Stimulated activated CD4-positive, alpha-beta T cell treated with anti-CD3 and anti-CD28 coated beads, Interleukin-4, amount 100 ng/mL, for 4 hours (primary cell): ENCODE measurements at regions not wholly inside any gene's neighbourhood (a gene's known extent, or its start where the extent isn't known, plus 50 kb on each side); places are given as distances from the start of the nearest gene placed in this dataset.
A peak's percentile ranks its signal among the peaks of the same experiment; 100 is the strongest.
"Not testable (repeated sequence)": the region's sequence is repeated elsewhere in the genome, so short reads cannot be mapped to it uniquely, and the experiment has no call there.

ENCODE experiments used
- DNase-seq, 2 experiments: peaks; one replicate each; pipeline ENCODE4 v3.0.0-alpha.2; 2020

DNA sequence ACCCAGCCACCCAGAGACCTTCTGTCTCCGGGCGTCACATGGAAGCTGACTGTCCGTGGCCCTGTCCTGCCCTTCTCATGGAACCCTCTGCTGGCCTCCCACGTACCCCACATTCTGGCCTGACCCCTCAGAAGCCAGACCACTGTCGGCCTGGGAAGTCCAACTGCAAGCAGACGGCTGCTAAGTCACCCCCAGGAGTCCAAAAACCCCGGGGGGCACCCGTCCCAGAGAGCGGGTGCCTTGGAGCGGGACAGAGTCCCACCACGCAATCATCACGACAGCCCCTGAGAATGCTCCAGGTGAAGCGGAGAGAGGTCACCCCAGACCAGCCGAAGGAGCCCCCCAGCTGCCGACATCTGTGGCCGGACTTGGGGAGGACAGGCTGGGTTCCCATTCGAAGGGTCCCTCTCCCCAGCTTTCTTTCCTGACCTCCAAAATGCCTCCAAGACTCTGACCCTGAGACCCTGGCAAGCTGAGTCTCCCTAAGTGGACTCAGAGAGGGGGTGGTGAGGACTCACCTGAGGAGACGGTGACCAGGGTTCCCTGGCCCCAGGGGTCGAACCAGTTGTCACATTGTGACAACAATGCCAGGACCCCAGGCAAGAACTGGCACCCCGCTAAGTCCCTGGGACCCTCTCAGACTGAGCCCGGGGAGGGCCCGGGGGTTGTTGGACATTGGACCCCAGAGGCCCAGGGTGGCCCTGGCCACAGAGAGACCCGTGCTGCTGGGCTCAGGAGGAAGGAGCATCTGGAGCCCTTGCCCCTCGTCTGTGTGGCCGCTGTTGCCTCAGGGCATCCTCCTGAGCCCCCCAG is 337.1 kb downstream of the TMEM121 start:
- no peak for DNase-seq

DNA sequence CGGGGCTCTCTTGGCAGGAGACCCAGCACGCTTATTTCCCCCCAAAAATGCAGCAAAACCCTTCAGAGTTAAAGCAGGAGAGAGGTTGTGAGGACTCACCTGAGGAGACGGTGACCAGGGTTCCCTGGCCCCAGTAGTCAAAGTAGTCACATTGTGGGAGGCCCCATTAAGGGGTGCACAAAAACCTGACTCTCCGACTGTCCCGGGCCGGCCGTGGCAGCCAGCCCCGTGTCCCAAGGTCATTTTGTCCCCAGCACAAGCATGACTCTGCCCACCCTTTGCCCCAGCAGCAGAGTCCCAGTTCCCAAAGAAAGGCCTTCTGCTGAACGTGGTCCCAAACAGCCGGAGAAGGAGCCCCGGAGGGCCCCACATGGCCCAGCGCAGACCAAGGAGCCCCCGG is 337.7 kb downstream of the TMEM121 start:
- DNase-seq, result no peak

DNA sequence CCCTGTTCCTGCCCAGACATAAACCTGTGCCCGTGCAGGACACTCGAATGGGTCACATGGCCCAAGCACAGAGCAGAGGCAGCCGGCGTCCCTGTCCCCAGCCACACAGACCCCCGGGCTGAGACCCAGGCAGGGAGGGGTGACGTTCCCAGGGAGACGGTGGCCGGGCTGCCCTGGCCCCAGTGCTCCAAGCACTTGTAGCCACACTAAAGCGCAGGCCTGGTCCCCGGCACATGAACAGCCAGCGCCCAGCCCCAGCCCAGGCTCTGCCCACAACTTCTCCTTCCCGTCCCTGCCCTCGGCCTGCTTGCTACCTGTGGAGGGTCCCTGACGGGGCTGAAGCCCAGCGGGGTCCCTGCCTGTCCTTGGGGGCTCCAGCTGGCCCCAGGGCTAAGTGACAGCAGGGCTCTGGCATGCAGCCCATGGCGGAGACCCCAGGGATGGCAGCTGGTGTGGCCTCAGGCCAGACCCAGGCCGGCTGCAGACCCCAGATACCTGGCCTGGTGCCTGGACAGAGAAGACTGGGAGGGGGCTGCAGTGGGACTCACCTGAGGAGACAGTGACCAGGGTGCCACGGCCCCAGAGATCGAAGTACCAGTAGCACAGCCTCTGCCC is 338.4 kb downstream of the TMEM121 start:
- no peak for DNase-seq

DNA sequence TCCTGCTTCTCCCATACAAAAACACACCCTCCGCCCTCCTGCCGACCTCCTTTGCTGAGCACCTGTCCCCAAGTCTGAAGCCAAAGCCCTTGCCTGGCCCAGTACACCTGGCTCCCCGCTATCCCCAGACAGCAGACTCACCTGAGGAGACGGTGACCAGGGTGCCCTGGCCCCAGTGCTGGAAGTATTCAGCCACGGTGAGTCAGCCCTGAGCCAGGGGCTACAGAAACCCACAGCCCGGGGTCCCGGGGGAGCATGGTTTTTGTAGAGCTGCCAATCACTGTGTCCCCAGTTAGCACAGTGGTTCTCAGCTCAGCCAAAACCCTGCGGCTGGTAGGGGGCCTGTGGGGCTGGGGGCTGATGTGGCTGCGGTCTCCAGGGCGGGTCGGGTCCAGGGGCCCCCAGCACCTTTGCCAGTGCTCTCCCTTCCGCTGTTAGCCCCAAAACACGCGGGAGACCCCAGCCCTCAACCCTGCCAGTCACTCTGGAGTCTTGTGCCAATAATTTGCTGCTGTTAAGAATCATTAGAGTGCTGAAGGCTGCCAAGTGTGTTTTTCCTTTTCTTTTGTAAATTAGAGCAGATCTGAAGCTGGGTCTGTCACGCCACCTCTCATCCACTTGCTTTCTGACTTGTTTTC is 339.0 kb downstream of the TMEM121 start:
- no peak for DNase-seq

DNA sequence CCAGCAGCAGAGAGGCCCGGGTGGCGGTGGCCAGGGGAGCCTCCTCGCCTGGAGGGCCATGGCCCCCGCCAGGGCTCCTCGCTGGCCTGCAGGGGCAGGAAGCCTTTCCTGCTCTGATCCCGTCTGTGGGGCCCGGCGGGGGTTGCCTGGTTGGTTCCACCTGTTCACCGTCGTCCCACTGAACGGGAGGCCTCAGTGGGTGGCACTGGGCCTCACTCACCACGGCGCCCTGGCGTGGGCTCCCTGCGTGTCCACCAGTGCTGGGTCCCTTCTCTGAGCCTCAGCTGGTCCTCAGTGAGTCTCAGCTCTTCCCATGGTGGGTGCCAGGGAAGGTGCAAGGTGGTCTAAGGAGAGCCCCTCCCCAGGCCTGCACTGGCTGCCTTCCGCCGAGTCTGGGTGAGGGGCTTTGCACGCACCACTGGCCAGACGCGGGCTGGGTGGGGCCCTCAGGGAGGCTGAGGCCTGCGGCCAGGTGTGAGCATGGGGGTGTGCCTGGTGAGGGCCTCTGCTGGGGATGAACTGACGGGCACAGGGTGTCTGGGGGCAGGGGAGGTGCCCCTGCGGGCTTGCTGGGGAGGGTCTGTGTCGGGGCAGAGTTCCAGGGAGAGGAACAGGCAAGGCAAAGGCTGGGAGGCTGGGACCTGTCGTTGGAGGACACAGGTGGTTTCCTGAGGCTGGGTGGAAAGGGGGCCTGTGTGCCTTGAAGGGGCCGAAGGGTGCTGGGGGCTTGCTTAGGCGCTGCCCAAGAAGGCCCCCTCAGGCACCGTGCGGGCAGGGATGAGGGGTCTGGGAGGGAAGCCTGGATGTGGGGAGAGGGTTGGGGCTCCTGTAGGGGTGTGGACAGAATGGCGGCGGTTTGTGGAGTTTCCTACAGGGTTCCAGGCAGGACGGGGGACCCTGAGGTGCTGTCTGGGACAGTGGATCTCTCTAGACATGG is 339.8 kb downstream of the TMEM121 start:
- DNase-seq, result no peak

DNA sequence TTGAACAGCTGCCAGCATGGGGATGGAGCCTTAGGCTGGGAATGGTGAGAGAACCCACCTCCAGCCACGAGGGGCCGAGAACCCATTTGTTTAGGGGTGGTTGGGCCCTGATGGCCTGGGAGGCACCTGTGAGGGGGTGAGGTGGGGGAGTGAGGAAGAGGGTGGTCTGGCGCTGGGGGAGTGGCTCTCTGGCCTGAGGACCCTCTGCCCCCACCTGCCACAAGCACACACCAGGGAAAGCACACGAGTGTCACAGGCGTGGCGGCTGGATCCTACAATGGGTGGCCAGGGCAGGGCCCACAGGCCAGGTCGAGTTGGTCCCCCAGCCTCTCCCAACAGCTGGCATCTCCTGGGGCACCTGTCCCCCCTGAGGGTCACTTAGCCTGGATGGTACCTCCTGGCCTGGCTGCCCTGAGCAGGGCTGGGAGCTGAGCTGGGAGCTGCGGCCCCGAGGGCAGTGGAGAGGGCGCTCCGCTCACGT is 340.5 kb downstream of the TMEM121 start:
- no peak for DNase-seq

DNA sequence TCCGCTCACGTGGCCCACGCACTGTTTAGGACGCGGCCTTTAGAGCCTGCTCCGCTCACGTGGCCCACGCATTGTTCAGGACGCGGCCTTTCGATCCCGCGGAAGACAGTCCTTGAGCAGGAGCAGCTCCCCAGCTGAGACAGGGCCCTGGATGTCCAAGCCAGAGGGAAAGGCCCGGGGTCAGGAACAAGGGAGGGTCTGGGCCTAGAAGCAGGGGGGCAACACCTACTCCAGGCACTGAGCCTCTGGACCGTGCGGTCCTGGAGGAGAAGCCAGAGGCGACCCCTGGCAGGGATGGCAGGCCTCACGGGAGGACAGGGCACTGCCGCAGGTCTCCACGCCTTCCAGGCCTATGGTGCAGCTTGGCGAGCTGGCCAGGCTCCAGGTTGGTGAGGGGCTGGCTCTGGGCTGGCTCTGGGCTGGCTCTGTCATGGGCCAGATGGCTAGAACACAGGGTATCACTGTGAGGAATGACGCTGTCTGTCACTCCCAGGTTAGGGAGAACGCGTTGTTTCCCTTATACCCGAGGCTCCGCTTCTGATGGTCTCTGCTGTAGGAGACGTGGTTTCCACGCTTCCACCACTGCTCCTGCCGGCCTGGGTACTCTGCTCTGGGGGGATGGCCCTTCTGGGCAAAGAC is 341.7 kb downstream of the TMEM121 start:
- no peak for DNase-seq

DNA sequence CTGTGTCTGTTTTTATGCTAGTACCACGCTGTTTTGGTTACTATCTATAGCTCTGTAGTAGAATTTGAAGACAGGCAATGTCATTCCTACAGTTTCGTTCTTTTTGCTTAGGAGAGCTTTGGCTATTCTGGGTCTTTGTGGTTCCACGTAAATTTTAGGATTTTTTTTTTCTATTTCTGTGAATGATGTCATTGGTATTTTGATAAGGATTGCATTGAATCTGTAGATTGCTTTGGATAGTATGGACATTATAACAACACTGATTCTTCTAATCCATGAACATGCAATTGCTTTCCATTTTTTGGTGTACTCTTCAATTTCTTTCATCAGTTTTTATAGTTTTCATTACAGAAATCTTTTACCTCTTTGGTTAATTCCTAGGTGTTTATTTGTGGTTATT is 345.2 kb downstream of the TMEM121 start:
- DNase-seq, result no peak

DNA sequence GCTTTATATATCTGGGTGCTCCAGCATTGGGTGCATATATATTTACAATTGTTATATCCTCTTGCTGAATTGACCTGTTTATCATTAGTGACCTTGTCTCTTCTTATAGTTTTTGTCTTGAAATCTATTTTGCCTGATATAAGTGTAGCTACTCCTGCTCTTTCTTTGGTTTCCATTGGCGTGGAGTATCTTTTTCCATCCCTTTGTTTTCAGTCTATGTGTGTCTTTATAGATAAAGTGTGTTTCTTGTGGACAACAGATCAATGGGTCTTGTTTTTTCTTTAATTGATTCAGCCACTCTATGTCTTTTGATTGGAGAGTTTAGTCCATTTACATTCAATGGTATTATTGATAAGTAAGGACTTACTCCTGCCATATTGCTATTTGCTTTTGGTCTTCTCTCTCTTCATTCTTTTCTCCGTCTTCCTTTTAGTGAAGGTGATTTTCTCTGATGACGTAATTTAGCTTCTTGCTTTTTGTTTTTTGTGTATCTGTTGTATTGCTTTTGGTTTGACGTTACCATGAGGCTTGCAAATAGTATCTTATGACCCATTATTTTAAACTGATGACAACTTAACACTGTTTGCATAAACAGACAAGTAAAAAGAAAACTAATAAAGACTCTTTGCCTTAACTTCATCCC is 347.6 kb downstream of the TMEM121 start:
- DNase-seq, result no peak

DNA sequence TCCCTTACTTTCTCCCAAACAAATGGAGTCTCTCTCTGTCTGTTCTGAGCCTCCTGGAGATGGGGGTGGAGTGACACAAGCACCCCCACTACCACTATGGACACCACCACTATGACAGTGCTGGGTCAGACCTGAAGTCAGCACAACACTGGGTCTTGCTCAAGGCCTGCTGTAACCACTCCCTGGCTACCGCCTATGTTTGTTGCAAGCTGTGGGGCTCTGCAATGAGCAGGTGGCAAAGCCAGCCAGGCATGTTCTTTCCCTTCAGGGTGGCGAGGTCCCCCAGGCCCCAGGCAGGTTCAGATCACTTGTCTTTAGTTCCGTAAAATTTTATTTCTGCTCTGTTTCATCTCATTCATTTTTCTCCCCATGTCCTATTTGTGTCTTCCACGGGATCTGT is 349.8 kb downstream of the TMEM121 start:
- peak in 1 of 2 experiments; percentile 0 for DNase-seq

DNA sequence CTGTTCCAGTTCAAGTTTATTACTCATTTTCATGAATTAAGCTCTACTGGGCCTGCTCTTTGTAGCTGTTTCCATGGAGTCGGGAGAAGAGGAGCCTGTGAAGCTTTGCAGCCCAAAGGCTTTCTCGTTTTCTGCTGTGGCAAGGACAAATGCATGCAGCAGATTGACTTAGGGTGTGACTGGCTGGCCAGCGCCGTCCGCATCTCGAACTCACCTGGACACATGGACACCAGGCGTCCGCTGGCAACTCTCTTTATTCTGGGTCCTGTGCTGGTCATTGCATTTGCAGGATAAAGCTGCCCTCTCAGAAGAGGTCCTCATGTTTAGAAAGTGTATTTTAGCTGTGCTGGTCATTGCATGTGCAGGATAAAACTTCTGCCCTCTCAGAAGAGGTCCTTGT is 350.4 kb downstream of the TMEM121 start:
- DNase-seq, result no peak

DNA sequence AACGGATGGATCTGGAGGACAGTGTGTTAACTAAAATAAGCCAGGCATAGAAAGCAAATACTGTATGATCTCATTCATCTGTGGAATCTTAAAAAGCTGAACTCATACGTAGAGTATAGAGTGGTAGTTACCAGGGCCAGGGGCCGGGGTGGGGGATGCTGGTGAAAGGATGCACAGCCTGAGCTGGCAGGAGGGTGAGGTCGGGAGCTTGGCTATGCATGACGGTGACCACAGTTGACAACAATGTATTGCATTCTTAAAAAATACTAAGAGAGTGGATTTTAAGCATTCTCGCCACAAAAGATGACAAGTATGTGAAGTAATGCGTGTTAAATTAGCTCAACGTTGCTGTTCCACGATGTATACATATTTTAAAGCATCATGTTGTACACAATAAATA is 351.3 kb downstream of the TMEM121 start:
- DNase-seq, result no peak

DNA sequence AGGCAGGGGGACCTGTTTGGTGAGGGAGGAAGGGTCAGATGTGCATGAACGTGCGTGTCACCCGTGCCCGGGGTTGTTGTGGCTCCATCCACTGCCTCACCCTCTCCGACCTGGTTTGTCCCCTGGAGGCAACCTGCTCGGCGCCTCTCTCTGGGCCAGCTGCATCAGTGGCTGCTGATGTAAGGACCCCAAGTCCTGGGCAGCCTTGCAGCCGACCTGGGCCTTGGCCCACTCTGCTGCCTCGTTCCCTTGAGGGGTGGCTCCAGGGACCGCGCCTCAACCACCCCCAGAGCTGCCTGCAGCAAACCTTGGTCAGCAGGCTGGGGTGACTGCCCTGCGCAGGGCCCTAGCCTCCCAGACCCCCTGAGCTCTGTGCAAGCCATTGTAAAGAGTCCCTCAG is 351.7 kb downstream of the TMEM121 start:
- DNase-seq, result peak in 1 of 2 experiments; percentile 0

DNA sequence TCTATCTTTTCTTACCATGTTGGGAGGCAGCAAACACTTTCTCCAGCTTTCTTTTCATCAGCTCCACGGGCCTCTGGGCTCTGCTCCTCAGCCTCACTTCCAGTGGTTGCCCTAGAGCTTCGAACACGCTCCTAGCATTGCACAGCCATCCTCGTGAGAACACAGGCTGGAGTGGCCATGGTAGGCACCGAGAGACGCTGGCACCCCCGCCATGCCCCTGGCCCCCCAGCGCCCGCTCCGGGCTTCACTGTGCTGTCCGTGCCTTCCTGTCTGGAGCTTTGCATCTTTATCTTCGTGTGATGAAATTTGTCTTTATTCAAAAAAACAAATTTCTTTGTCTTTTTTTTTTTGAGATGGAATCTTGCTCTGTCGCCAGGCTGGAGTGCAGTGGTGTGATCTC is 352.2 kb downstream of the TMEM121 start:
- peak in 1 of 2 experiments; percentile 1 for DNase-seq

DNA sequence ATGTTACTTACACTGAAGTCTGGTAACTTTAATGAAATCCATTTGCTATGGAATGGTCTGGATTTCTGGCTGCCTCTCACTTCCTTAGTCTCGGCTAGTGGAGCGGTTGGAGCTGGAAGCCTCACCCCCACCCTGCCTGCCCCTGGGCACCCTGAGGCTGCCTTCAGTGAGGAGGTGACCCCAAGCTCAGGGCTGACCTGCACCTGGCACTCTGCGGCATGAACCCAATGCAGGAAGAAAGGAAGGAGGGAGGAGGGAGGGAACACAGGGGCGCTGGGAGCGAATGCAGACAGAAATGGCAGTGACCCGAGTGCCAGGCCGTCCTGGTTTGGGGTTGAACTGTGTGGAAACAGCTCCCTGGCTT is 353.1 kb downstream of the TMEM121 start:
- no peak for DNase-seq

DNA sequence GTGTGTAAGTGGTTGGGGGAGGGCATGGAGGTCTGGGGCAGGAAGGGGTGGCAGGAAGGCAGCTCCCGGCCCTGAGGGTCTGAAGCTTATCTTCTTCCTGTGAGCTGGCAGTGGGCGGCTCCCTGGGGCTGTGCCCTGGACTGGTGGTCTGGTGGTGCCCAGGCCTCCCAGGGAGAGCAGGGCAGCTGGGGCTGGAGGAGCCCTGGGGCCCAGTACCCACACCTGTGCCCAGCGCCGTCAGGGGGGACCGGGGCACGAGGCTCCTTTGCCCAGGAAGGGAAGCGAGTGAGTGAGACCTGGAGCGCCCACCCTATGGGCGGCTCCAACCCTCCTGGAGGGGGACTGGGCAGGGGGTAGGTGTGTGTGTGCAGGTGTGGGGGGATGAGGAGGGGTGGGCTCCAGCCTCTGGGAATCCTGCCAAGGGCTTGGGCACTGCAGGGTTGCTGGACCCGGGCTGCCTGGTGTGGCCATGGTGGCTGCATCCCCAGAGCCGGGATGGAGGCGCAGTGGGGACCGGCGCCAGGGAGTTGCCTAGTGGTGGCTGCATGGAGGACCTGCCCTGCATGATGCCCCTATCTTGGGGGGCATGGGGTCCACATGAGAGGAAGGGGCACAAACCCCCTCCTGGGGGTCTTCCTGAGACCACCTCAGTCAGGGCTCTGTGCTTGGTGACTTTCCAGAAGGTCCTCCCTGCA is 353.6 kb downstream of the TMEM121 start:
- DNase-seq, result peak in 1 of 2 experiments; percentile 0

DNA sequence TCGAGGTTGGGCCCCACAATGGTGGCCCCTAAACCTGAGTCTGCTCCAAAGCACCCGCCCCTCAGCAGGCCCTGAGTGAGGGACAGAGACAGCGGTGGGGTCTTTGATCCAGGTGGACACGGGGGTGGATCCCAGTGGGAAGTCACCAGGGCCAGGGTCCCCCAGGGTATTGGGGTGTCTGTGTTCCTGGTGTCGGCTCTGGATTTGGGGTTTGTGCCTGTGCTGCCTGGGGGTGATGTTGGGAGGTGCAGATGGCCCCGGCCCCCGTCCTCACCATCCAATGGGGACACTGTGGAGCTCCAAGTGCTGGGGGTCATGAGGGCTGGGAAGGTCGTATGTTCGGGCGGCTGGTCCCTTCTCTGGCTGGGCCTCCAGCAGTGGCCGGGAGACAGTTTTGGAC is 354.2 kb downstream of the TMEM121 start:
- peak in 1 of 2 experiments; percentile 0 for DNase-seq

DNA sequence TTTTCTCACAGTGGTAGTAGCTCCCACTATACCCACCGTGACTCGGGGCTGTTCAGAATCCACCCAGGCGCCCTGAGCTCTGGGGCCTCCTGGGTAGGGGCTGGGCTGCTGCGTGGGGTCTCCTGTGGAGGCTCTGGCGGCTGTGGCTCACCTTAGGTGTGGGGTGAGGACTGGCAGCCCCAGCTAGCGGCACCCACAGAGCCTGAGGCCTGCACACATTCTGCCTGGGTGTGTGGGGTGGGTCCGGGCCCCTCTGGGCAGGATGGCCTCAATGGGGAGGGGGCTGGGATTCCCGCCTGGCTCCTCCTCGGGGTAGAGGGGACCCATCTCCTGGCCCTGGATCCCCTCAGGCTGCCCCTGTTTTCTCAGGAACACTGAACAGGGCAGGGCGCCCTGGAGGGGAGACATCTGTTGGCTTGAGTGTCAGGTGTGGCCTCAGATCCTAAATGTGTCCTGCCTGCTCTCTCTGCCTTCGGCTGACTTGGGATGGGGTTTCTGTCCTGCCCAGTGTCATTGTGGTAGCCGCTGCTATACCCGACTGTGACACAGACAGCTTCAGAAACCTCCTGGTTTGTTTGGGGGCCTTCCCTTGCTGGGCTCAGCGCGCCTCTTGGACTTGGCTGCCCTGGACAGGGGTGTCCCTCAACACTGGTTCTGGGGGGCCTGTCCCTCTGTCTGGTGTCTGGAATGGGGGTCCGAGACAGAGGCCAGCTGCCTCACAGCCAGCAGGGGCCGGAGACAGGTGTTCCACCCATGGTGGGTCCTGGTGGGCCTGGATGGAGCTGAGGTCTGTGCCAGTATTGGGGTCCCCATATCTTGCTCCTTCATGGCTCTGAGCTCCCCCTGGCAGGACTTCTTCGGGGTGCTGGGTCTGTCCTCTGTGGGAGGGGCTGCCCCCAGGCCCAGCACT is 354.9 kb downstream of the TMEM121 start:
- DNase-seq, result peak in 1 of 2 experiments; percentile 1

DNA sequence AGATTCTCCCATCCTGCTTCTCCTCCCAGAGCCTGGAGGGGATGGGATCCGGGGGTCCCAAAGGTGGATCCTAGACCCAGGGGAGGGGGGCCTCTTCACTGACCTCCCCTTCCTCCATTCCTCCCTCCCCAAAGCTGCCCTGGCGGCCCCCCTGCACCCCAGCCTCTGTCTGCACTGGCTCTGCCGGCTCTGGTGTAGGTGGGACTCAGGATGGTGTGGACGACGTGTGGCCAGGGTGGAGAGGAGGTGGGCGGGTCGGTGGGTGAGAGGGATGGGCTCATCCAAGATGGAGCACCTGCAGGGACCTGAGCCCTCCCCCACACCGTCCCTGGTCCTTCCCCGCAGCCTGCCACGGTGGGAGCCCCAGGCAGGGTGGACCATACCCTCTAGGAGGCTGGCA is 355.6 kb downstream of the TMEM121 start:
- DNase-seq, result not testable (repeated sequence)

DNA sequence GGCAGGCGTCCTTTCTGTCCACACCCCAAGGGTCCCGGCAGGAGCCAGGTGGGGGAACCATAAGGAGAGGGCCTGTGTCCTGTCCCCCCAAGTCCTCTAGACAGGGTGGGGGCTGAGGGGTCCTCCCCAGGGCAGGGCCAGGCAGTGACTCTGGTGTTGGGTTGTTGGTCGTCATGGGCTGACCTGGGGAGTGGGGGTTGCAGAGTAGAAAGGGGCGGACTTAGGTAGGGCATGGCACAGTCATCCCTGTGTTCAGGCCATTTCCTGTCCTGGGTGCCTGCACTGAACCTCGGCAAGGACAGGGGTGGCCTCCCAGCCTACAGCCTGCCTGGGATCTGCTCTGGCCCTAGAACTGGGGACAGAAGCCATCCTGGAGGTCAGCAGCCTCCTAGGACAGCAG is 356.2 kb downstream of the TMEM121 start:
- no peak for DNase-seq
